SJSA1 (cell line): ENCODE measurements at regions not wholly inside any gene's neighbourhood (a gene's known extent, or its start where the extent isn't known, plus 50 kb on each side); places are given as distances from the start of the nearest gene placed in this dataset.

ENCODE experiments used
- DNase-seq, 2 experiments: peaks; one replicate each; pipeline ENCODE4 v3.0.0-alpha.2; 2015 to 2020; ENCODE audit warnings: low spot score in 2 of 2, low read depth in 1 of 2
- H3K27ac ChIP-seq: fragments of 250-450 bp; sonication (Bioruptor Pico); 2 replicates; pipeline ENCODE4 v1.5.1; 2020; ENCODE audit warnings: mild to moderate bottlenecking, moderate library complexity
- H3K27me3 ChIP-seq: fragments of 250-450 bp; sonication (Bioruptor Pico); replicated peaks from 2 replicates; pipeline ENCODE4 v1.5.1; 2020; ENCODE audit warnings: mild to moderate bottlenecking, moderate library complexity
- H3K36me3 ChIP-seq: fragments of 250-450 bp; sonication (Bioruptor Pico); 2 replicates; pipeline ENCODE4 v1.5.1; 2020; ENCODE audit warnings: mild to moderate bottlenecking
- H3K4me1 ChIP-seq: fragments of 250-450 bp; sonication (Bioruptor Pico); replicated peaks from 2 replicates; pipeline ENCODE4 v1.6.1; 2021; ENCODE audit warnings: mild to moderate bottlenecking
- H3K4me3 ChIP-seq: fragments of 250-450 bp; sonication (Bioruptor Pico); 2 replicates; pipeline ENCODE4 v1.5.1; 2020; ENCODE audit warnings: mild to moderate bottlenecking
- H3K9me3 ChIP-seq: fragments of 250-450 bp; sonication (Bioruptor Pico); replicated peaks from 2 replicates; pipeline ENCODE4 v1.5.1; 2020; ENCODE audit warnings: mild to moderate bottlenecking

DNA sequence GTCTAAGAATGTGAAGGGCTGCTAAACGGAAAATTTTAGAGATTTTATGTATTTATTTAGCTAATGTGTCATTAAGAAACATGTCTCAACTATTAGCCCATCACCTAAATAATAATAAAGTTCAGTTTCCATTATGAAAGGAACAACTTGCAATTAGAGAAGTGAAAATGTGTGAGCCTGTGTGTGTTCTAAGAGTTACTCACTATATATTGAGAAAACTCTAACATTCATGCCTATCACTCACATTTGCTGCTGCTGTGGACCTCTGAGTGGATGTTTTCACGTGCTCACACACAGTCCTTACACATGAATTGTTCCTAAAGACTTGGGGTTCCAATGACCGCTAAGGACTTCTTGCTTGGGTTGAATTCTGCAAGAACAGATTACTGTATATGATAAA is 364.0 kb downstream of the TMA16 start:
- H3K4me1 ChIP-seq: no peaks in the 10 kb centered on the region
- no peak for DNase-seq
- H3K4me3 ChIP-seq: no peak overlapping the region

GRCh38 chr4:163863082-163863481 is 368.6 kb downstream of the TMA16 start:
- no peak overlapping the region for H3K4me3 ChIP-seq
- H3K27ac ChIP-seq: no peak overlapping the region
- no peak for DNase-seq
- 0 out of 2 replicates have a peak, but pooled peaks cover 4% of the 10 kb centered on the region for H3K4me1 ChIP-seq
- H3K9me3 ChIP-seq: no peaks in the 10 kb centered on the region
- no peaks in the 10 kb centered on the region for H3K27me3 ChIP-seq
- no peaks in the 10 kb centered on the region for H3K36me3 ChIP-seq

More for the DNA sequence above, 364.0 kb downstream of the TMA16 start:
- H3K27ac ChIP-seq: no peak overlapping the region
- no peaks in the 10 kb centered on the region for H3K36me3 ChIP-seq
- H3K27me3 ChIP-seq: no peaks in the 10 kb centered on the region
- H3K9me3 ChIP-seq: no peaks in the 10 kb centered on the region

GRCh38 chr4:163865010-163865409 is 370.5 kb downstream of the TMA16 start:
- Histone ChIP-seq H3K9me3 (no peaks in the 10 kb centered on the region), H3K27me3 (no peaks in the 10 kb centered on the region), H3K4me3 (no peak overlapping the region), H3K36me3 (no peaks in the 10 kb centered on the region), H3K4me1 (0 out of 2 replicates have a peak, but pooled peaks cover 4% of the 10 kb centered on the region), H3K27ac (no peak overlapping the region)
- DNase-seq: no peak

DNA sequence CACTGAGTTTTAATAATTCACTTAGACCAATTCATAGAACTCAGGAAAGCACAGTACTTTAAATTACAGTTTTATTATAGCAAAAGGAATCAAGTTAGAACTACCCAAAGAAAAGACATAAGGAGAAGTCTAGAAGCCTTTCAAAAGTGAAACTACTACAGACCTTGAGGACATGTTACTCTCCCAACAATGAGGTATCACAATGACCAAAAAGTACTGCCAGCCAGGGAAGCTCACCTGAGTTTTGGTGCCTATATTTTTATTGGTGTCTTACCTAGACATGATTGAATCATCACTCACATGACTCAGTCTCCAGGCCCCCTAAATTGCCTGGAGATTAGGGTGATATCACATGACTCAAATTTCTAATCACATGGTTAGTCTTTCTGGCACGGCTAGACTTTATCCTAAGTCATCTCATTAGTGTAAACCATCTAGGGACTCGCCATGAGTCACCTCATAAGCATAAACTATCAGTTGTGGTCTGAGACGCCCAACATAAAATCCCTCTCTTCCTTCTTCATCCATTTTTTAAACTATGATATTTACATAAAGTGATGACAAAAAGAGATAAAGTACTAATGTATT is 372.3 kb downstream of the TMA16 start:
- DNase-seq: peak in 1 of 2 experiments; percentile 5
- Histone ChIP-seq H3K4me3 (no peak overlapping the region), H3K27ac (no peak overlapping the region), H3K9me3 (no peaks in the 10 kb centered on the region), H3K36me3 (no peaks in the 10 kb centered on the region), H3K4me1 (0 out of 2 replicates have a peak, but pooled peaks cover 4% of the 10 kb centered on the region), H3K27me3 (no peaks in the 10 kb centered on the region)

DNA sequence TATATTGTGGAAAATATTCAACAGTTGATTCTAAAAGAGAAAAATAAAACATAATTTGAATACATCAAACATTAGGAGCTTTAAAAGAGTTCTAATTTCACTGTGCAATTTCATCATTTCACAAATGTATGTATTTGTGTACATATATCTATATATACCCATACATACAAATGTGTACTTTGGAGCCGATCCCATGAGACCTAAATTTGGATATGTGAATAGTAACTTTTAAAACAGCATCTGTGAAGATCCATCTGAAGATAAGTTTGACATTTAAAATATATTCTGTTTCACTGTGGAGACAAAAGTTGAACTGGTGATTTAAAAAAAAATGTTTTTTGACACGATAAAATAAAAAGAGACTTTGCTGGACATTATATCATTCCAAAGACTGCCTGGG is 374.0 kb downstream of the TMA16 start:
- Histone ChIP-seq H3K36me3 (no peaks in the 10 kb centered on the region), H3K4me1 (0 out of 2 replicates have a peak, but pooled peaks cover 4% of the 10 kb centered on the region), H3K27me3 (no peaks in the 10 kb centered on the region), H3K9me3 (no peaks in the 10 kb centered on the region), H3K4me3 (no peak overlapping the region), H3K27ac (no peak overlapping the region)
- no peak for DNase-seq

DNA sequence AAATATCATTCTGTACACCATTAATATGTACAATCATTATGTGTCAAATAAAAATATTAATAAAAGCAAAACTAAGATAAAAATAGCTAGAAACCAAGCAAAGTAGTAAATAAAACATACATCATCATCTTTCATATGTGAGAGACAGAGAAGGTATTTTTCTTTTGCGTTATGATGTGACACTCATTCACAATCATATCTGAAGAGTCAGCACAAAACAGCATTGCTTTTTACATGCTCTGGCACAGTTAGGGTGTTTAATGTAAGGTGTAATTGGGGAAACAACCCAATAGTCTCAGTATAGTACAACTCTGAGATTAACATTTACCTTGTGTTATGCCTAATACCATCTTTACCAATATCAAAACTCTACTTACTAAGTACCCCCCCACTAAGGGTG is 376.6 kb downstream of the TMA16 start:
- Histone ChIP-seq H3K9me3 (no peaks in the 10 kb centered on the region), H3K4me3 (no peak overlapping the region), H3K27me3 (no peaks in the 10 kb centered on the region), H3K27ac (no peak overlapping the region), H3K4me1 (0 out of 2 replicates have a peak, but pooled peaks cover 4% of the 10 kb centered on the region), H3K36me3 (no peaks in the 10 kb centered on the region)
- DNase-seq: no peak

DNA sequence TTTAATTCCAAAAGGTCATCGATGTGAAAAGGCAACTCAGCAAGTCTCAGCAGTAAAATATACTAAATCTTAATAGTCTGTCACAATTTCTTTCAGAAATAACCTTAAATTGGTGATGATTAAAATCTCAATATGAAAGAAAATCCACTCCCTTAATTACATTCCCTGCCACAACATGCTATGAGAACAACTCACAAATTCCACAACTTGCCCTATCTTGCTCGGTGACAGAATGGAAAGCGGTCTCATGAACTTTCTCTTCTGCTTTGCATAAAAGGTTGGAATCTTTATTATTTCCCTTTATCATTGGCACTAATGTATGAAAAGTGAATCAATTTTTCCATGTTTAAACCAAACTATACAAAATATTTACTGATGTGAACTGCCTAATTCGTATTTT is 380.8 kb downstream of the TMA16 start:
- no peaks in the 10 kb centered on the region for H3K36me3 ChIP-seq
- no peaks in the 10 kb centered on the region for H3K9me3 ChIP-seq
- H3K4me3 ChIP-seq: no peak overlapping the region
- no peaks in the 10 kb centered on the region for H3K4me1 ChIP-seq
- H3K27me3 ChIP-seq: no peaks in the 10 kb centered on the region
- DNase-seq: no peak
- H3K27ac ChIP-seq: no peak overlapping the region

GRCh38 chr4:163878336-163879121 is 384.0 kb downstream of the TMA16 start:
- no peak for DNase-seq
- Histone ChIP-seq H3K27ac (no peak overlapping the region), H3K27me3 (no peaks in the 10 kb centered on the region), H3K4me1 (no peaks in the 10 kb centered on the region), H3K4me3 (no peak overlapping the region), H3K36me3 (no peaks in the 10 kb centered on the region), H3K9me3 (no peaks in the 10 kb centered on the region)

DNA sequence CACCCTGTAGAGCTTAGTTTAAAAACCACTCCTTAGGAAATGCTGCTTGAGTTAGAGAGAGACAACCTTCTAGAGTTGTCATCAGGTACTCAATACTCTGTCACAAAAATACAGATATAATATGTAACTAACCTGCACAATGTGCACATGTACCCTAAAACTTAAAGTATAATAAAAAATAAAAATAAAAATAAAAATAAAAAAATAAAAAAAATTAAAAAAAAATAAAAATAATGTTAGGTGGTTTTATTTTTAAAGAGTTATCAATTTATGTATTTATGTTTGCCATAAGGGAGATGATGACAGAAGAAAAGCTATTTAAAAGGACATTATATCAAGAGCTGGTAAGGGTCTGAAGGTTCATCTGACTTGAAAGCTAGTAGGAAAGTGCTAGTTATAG is 397.9 kb downstream of the TMA16 start:
- Histone ChIP-seq H3K4me1 (no peaks in the 10 kb centered on the region), H3K36me3 (no peaks in the 10 kb centered on the region), H3K9me3 (no peaks in the 10 kb centered on the region), H3K27ac (no peak overlapping the region), H3K4me3 (no peak overlapping the region), H3K27me3 (no peaks in the 10 kb centered on the region)
- no peak for DNase-seq

- H3K4me3 ChIP-seq: no peak overlapping the region
- no peak overlapping the region for H3K27ac ChIP-seq
- no peak for DNase-seq
- H3K36me3 ChIP-seq: no peaks in the 10 kb centered on the region
- no peaks in the 10 kb centered on the region for H3K9me3 ChIP-seq
- no peaks in the 10 kb centered on the region for H3K27me3 ChIP-seq
- no peaks in the 10 kb centered on the region for H3K4me1 ChIP-seq
Measured at GRCh38 chr4:163895378-163896005, 401.0 kb downstream of the TMA16 start.

DNA sequence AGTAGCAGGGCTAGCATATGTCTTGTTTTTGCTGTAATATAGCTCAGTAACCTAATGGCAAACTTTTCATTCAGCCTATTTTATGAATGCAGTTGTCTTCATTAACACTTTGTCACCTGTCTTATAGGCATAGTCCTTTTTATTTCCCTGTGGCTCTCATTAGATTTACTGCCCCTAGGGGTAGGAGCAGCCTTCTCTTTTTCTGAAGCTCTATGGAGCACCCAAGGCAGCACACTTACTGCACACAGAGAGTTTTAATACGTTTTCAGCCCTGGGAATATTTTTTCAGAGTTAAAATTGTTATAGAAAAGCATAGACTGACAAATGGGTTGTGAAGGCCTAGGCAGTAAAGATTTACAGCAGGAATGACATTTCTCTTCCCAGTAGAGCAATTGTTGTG is 406.8 kb downstream of the TMA16 start:
- H3K4me3 ChIP-seq: no peak overlapping the region
- H3K4me1 ChIP-seq: no peaks in the 10 kb centered on the region
- no peaks in the 10 kb centered on the region for H3K9me3 ChIP-seq
- DNase-seq: no peak
- H3K36me3 ChIP-seq: no peaks in the 10 kb centered on the region
- H3K27me3 ChIP-seq: 0 out of 2 replicates have a peak, but pooled peaks cover 3% of the 10 kb centered on the region
- no peak overlapping the region for H3K27ac ChIP-seq

DNA sequence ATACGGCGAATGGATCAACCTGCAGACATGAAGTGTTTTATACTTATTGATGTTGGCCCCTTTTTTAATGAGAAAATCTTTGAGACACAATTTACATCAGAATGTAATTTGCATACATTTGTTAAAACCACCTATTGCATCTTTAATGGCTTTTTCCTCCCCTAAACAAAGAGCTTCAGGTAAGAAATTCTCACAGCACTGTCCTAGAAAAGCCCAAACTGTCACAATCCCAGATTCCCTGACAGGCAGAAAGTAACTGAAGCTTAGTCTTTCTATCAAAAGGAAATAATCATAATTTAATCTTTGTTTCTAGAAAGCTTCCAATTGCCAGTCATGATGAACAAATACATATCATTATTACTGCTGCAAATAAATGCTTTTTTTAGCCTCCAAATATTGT is 407.9 kb downstream of the TMA16 start:
- 0 out of 2 replicates have a peak, but pooled peaks cover 3% of the 10 kb centered on the region for H3K27me3 ChIP-seq
- no peaks in the 10 kb centered on the region for H3K4me1 ChIP-seq
- no peaks in the 10 kb centered on the region for H3K36me3 ChIP-seq
- no peaks in the 10 kb centered on the region for H3K9me3 ChIP-seq
- DNase-seq: no peak
- H3K27ac ChIP-seq: no peak overlapping the region
- no peak overlapping the region for H3K4me3 ChIP-seq

DNA sequence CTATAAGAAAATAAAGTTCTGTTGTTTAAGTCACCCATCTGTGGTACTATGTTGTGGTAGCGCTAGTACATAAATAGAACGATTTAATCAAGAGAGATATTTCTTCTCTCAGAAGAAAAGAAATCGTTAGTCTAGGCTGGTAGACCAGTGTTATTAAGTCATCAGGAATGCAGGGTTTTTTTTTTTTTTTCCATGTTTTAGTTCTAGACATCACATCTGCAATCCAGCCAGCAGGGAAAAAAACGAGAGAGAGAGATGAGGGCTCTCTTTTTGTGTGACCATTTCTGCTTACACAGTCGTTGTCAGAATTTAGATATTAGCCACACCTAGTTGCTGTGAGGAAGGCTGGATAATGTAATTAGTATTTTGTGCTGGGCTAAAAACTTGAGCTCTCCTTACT is 417.4 kb downstream of the TMA16 start:
- H3K27ac ChIP-seq: no peak overlapping the region
- H3K4me3 ChIP-seq: no peak overlapping the region
- no peaks in the 10 kb centered on the region for H3K36me3 ChIP-seq
- no peak for DNase-seq
- no peaks in the 10 kb centered on the region for H3K27me3 ChIP-seq
- no peaks in the 10 kb centered on the region for H3K4me1 ChIP-seq
- H3K9me3 ChIP-seq: no peaks in the 10 kb centered on the region

- no peak overlapping the region for H3K27ac ChIP-seq
- no peaks in the 10 kb centered on the region for H3K36me3 ChIP-seq
- H3K27me3 ChIP-seq: no peaks in the 10 kb centered on the region
- no peaks in the 10 kb centered on the region for H3K4me1 ChIP-seq
- no peak for DNase-seq
- no peaks in the 10 kb centered on the region for H3K9me3 ChIP-seq
- no peak overlapping the region for H3K4me3 ChIP-seq
Measured at GRCh38 chr4:163913571-163913970, 419.1 kb downstream of the TMA16 start.
